22Rv1 (cell line): ENCODE measurements at regions not wholly inside any gene's neighbourhood (a gene's known extent, or its start where the extent isn't known, plus 50 kb on each side); places are given as distances from the start of the nearest gene placed in this dataset.
"Not testable (repeated sequence)": the region's sequence is repeated elsewhere in the genome, so short reads cannot be mapped to it uniquely, and the experiment has no call there.

Source experiments
- H3K27ac ChIP-seq: fragments of 450-650 bp; 2 replicates; pipeline ENCODE4 v1.5.1; 2017
- ZFX ChIP-seq: fragments of 450-650 bp; IDR thresholded peaks from 2 replicates; pipeline ENCODE4 v1.6.1; 2017; ENCODE audit warnings: antibody characterized with exemption, borderline replicate concordance
- TF ChIP-seq, protein P1 (sequence below): fragments of 450-650 bp; IDR thresholded peaks from 2 replicates; pipeline ENCODE4 v1.5.1; 2017; ENCODE audit warnings: mild to moderate bottlenecking

- no peak overlapping the region for H3K27ac ChIP-seq
- no peak for TF ChIP-seq ZFX
- TF ChIP-seq, protein P1, sequence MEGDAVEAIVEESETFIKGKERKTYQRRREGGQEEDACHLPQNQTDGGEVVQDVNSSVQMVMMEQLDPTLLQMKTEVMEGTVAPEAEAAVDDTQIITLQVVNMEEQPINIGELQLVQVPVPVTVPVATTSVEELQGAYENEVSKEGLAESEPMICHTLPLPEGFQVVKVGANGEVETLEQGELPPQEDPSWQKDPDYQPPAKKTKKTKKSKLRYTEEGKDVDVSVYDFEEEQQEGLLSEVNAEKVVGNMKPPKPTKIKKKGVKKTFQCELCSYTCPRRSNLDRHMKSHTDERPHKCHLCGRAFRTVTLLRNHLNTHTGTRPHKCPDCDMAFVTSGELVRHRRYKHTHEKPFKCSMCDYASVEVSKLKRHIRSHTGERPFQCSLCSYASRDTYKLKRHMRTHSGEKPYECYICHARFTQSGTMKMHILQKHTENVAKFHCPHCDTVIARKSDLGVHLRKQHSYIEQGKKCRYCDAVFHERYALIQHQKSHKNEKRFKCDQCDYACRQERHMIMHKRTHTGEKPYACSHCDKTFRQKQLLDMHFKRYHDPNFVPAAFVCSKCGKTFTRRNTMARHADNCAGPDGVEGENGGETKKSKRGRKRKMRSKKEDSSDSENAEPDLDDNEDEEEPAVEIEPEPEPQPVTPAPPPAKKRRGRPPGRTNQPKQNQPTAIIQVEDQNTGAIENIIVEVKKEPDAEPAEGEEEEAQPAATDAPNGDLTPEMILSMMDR = no peak
These were observed 136.0 kb downstream of the LMLN start for GRCh38 chr3:198096015-198096414.

- H3K27ac ChIP-seq = peak overlapping the region; percentile 46; the same call in 1 of the 2 replicates
- TF ChIP-seq, protein P1 = no peak
- no peak for TF ChIP-seq ZFX
These were observed 137.0 kb downstream of the LMLN start for GRCh38 chr3:198097048-198097447.

- peak overlapping the region; percentile 69 for H3K27ac ChIP-seq
These were observed 138.7 kb downstream of the LMLN start for GRCh38 chr3:198098661-198099081.

GRCh38 chr3:198103070-198103469 lies 143.1 kb downstream of the LMLN start:
- H3K27ac ChIP-seq = not testable (repeated sequence)

DNA sequence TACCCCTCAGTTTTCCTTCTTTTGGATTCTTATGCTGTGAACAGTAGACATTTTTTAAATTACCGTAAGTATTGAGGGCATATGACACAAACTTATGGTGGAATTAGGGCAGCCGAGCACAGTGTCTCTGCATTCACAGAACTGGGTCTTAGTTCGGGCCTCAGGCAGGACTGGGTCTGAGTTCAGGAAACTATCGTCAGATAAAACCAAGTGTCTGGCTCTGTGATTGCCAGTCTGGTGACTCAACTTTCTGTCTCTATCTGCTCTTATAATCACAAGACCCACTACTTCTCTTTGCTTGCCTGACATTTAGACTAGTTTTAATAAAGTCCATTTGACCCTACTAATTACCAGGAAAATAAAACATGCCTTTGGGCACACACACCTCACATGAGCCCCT lies 146.2 kb downstream of the LMLN start:
- peak overlapping the region; percentile 73 for H3K27ac ChIP-seq
- TF ChIP-seq, protein P1 = no peak
- no peak for TF ChIP-seq ZFX

DNA sequence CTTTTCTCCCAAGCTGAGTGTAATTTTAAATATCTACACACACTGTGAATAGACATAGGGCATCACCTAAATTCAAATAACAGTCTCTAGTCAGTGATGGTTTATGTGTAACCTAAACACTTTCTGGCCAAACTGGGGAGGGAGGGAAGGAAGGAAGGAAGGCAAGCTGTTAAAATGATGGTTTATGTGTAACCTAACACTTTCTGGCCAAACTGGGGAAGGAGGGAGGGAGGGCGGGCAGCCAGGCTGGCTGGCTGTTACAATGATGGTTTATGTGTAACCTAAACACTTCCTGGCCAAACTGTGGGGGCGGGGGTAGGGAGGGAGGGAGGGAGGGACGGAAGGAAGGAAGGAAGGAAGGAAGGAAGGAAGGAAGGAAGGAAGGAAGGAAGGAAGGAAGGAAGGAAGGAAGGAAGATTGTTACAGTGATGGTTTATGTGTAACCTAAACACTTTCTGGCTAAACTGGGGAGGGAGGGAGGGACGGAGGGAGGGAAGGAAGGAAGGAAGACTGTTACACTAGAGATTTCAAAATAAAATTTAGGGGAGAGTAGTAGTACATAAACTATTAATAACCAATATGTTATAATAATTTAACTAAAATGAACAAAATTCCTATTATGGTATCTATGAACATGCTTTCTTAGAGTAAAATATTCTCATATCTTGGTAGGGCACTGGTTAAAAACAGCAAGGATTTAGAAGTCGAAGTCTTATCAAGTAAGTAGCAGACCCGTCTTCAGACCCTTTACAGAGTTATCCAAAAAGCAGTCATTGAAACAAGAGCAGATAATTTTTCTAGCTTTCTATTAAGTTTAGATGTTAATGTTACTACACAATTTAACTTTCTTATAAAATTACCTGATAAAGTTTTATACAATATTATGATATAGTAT lies 148.1 kb downstream of the LMLN start:
- H3K27ac ChIP-seq = peak overlapping the region; percentile 73

DNA sequence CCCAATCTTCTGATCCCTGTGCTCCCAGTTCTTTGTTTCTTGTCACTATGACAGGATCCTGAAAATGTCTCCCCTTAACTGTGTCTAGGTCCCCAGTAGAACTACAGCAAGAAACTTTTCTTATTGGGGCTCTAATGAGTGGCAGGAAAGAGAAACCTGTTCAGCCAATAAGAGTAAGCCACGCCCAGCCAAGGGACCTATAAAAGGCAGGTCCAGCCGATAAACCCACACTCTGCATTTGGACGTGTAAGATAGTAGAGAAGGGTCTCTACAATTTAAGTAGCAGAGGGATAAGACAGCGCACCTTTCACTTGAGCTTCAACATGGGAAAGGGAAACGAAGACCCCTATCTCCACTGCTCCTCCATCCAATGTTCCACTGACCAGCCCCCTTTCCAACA lies 149.9 kb downstream of the LMLN start:
- no peak overlapping the region for H3K27ac ChIP-seq
- TF ChIP-seq, protein P1 = no peak
- no peak for TF ChIP-seq ZFX

More for the DNA sequence above, 148.1 kb downstream of the LMLN start:
- TF ChIP-seq, protein P1 = no peak
- no peak for TF ChIP-seq ZFX

- no peak overlapping the region for H3K27ac ChIP-seq
- no peak for TF ChIP-seq ZFX
- TF ChIP-seq, protein P1 = no peak
These were observed 152.0 kb downstream of the LMLN start for GRCh38 chr3:198112031-198112430.
